OCI-LY7 (cell line): ENCODE measurements at regions not wholly inside any gene's neighbourhood (a gene's known extent, or its start where the extent isn't known, plus 50 kb on each side); places are given as distances from the start of the nearest gene placed in this dataset.

Experiments
- BruUV-seq: library from RNA; stranded (reverse); fragments of 400-500 nt; replicated peaks from 2 replicates; lab custom pipeline; 2021; lab: Mats Ljungman, UMichigan
- CTCF ChIA-PET: fragments of 300-600 bp; sonication (Branson Sonifier 250); formaldehyde crosslinking; loops from one replicate; lab custom pipeline; 2022; ENCODE audit warnings: antibody characterized with exemption; ENCODE audit not compliant: unreplicated experiment; lab: Charles Lee
- POLR2A ChIA-PET: fragments of 300-600 bp; sonication (Branson Sonifier 250); formaldehyde crosslinking; loops from one replicate; lab custom pipeline; 2022; ENCODE audit warnings: antibody characterized with exemption; lab: Charles Lee
- DNase-seq: peaks from one replicate; pipeline ENCODE4 v3.0.0-alpha.2; 2015; ENCODE audit warnings: low spot score
- H2AFZ ChIP-seq: fragments of 200-600 bp; sonication (generic), shearing (Covaris generic); 2 replicates; pipeline ENCODE4 v1.6.1; 2014; ENCODE audit warnings: mild to moderate bottlenecking, antibody characterized with exemption, low read length, moderate library complexity
- H3K27ac ChIP-seq: fragments of 200-600 bp; sonication (generic); 2 replicates; pipeline ENCODE4 v1.5.1; 2014; ENCODE audit warnings: mixed run types, low read depth, mild to moderate bottlenecking, moderate library complexity, low read length, inconsistent platforms; ENCODE audit not compliant: poor library complexity, severe bottlenecking
- H3K36me3 ChIP-seq: fragments of 200-600 bp; sonication (generic); 2 replicates; pipeline ENCODE4 v1.6.1; 2014; ENCODE audit warnings: mild to moderate bottlenecking, antibody characterized with exemption, low read length, moderate library complexity, mixed read lengths; ENCODE audit not compliant: insufficient read depth
- H3K4me1 ChIP-seq: fragments of 200-600 bp; sonication (generic); 2 replicates; pipeline ENCODE4 v1.5.1; 2014; ENCODE audit warnings: mild to moderate bottlenecking, low read length; ENCODE audit not compliant: insufficient read depth, poor library complexity, severe bottlenecking
- H3K4me2 ChIP-seq: fragments of 200-600 bp; sonication (generic); 2 replicates; pipeline ENCODE4 v1.6.1; 2014; ENCODE audit warnings: mild to moderate bottlenecking, low read length
- H3K4me3 ChIP-seq: fragments of 200-600 bp; sonication (generic); 2 replicates; pipeline ENCODE4 v1.5.1; 2014; ENCODE audit warnings: mild to moderate bottlenecking, low read depth, low read length; ENCODE audit not compliant: poor library complexity, severe bottlenecking
- H3K79me2 ChIP-seq: fragments of 200-600 bp; sonication (generic); 2 replicates; pipeline ENCODE4 v1.6.1; 2016; ENCODE audit warnings: low read depth, mild to moderate bottlenecking, low read length, moderate library complexity, mixed read lengths; ENCODE audit not compliant: insufficient read depth
- H3K9me2 ChIP-seq: fragments of 200-600 bp; sonication (generic); 2 replicates; pipeline ENCODE4 v1.6.1; 2016; ENCODE audit warnings: mild to moderate bottlenecking, low read length, mixed read lengths; ENCODE audit not compliant: insufficient read depth
- H3K9me3 ChIP-seq: fragments of 200-600 bp; sonication (generic); 2 replicates; pipeline ENCODE4 v1.6.1; 2014; ENCODE audit warnings: mild to moderate bottlenecking, mixed run types, low read length, mixed read lengths
- H4K20me1 ChIP-seq: fragments of 200-600 bp; sonication (generic); 2 replicates; pipeline ENCODE4 v1.6.1; 2014; ENCODE audit warnings: mild to moderate bottlenecking, antibody characterized with exemption, low read length, moderate library complexity, mixed read lengths; ENCODE audit not compliant: insufficient read depth
- CTCF ChIP-seq: fragments of 200-600 bp; sonication (generic); conservative IDR thresholded peaks from 2 replicates; pipeline ENCODE4 v1.5.1; 2014; ENCODE audit warnings: mild to moderate bottlenecking, antibody characterized with exemption, low read length, moderate library complexity, mixed read lengths
- EZH2phosphoT487 ChIP-seq: fragments of 200-600 bp; sonication (generic); IDR thresholded peaks from 2 replicates; pipeline ENCODE4 v1.6.1; 2018; ENCODE audit warnings: low read depth, borderline replicate concordance, mild to moderate bottlenecking, mixed run types, antibody characterized with exemption, low read length, moderate library complexity, mixed read lengths
- intact Hi-C: fragments of 100-400 bp; cut with micrococcal nuclease; formaldehyde crosslinking; loops from one replicate; pipeline ENCODE4 v1.10.0; 2022; ENCODE audit not compliant: unreplicated experiment

- Histone ChIP-seq H3K27ac (no peak overlapping the region), H3K9me3 (no peaks in the 10 kb centered on the region), H3K4me2 (no peak overlapping the region), H3K79me2 (no peaks in the 10 kb centered on the region), H3K9me2 (no peaks in the 10 kb centered on the region), H4K20me1 (no peaks in the 10 kb centered on the region), H3K36me3 (no peaks in the 10 kb centered on the region), H3K4me1 (no peaks in the 10 kb centered on the region), H3K4me3 (no peak overlapping the region), H2AFZ (no peak overlapping the region)
- no peak for DNase-seq
- BruUV-seq = no TSS peak
- ChIA-PET POLR2A (no interaction called here), CTCF (no interaction called here)
- TF ChIP-seq CTCF (no peak), EZH2phosphoT487 (no peak)
- intact Hi-C loops = no loop called here
Observed at GRCh38 chr22:47610764-47611163, 848.3 kb downstream of the TBC1D22A start.

- Histone ChIP-seq H3K9me3 (no peaks in the 10 kb centered on the region), H2AFZ (no peak overlapping the region), H3K4me3 (no peak overlapping the region), H3K4me2 (no peak overlapping the region), H3K9me2 (no peaks in the 10 kb centered on the region), H3K27ac (no peak overlapping the region), H3K79me2 (no peaks in the 10 kb centered on the region), H3K36me3 (no peaks in the 10 kb centered on the region), H4K20me1 (no peaks in the 10 kb centered on the region), H3K4me1 (no peaks in the 10 kb centered on the region)
- BruUV-seq = no TSS peak
- CTCF ChIA-PET = no interaction called here
- DNase-seq = no peak
- intact Hi-C loops = no loop called here
- no peak for TF ChIP-seq EZH2phosphoT487
- TF ChIP-seq CTCF = no peak
- POLR2A ChIA-PET = no interaction called here
Observed at GRCh38 chr22:47610281-47610680, 847.8 kb downstream of the TBC1D22A start.

- Histone ChIP-seq H3K79me2 (no peaks in the 10 kb centered on the region), H3K4me3 (no peak overlapping the region), H3K4me2 (no peak overlapping the region), H2AFZ (no peak overlapping the region), H4K20me1 (no peaks in the 10 kb centered on the region), H3K27ac (no peak overlapping the region), H3K9me2 (no peaks in the 10 kb centered on the region), H3K9me3 (no peaks in the 10 kb centered on the region), H3K4me1 (no peaks in the 10 kb centered on the region), H3K36me3 (no peaks in the 10 kb centered on the region)
- CTCF ChIA-PET = no interaction called here
- no TSS peak for BruUV-seq
- TF ChIP-seq EZH2phosphoT487 (no peak), CTCF (no peak)
- intact Hi-C loops = no loop called here
- DNase-seq = no peak
- POLR2A ChIA-PET = no interaction called here
Observed at GRCh38 chr22:47609653-47610052, 847.2 kb downstream of the TBC1D22A start.
